HK-2 (cell line): ENCODE measurements at regions not wholly inside any gene's neighbourhood (a gene's known extent, or its start where the extent isn't known, plus 50 kb on each side); places are given as distances from the start of the nearest gene placed in this dataset.
"Not testable (repeated sequence)": the region's sequence is repeated elsewhere in the genome, so short reads cannot be mapped to it uniquely, and the experiment has no call there.

ENCODE experiments used
- DNase-seq: peaks from one replicate; pipeline ENCODE4 v3.0.0-alpha.2; 2018; ENCODE audit not compliant: unreplicated experiment

GRCh38 chr16:62404842-62405611, 368.8 kb upstream of the CDH8 start:
- no peak for DNase-seq

DNA sequence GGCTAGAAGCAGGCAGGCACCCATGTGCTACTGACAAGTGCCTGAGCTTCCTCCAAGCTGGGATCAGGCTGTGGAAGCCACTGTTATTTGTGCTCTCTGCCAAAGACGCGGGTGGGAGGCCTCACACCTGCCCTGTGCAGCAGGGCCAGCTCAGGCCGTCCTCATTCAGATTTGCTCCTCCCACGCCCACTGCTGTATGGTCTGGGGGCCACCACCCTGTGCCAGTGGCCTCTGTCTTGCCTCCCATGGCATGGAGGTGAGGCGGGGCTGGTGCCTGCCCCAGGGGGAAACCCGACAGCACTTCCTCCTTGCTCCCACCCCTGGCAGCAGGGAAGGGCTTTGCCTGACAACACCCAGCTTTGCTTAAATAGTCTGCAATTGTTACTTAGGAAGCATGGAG, 356.5 kb upstream of the CDH8 start:
- no peak for DNase-seq

DNA sequence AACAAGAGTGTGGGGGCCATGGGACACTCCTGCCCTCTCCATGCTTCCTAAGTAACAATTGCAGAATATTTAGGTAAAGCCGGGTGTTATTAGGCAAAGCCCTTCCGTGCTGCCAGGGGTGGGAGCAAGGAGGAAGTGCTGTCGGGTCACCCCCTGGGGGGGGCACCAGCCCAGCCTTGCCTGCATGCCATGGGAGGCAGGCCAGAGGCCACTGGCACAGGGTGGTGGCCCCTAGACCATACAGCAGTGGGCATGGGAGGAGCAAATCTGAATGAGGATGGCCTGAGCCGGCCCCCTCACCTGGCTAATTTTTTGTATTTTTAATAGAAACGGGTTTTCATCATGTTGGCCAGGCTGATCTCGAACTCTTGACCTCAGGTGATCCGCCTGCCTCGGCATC, 355.7 kb upstream of the CDH8 start:
- no peak for DNase-seq

DNA sequence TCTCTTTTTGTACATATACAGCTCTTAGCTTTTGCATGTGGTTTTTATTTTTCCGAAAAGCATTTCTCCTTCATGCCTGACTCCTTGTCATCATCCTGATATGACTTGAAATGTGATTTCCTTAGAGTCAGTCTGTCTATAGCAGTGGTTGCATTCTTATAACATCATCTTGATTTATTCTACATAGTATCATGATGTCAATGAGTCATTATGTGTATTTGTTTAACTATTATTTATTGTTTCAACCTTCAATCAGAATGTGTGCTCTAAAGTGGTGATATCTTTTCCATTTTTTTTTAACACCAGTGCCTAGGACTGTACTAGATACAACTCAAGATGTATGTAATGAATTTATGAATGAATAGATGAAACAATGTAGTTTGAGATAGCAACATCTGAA, 354.9 kb upstream of the CDH8 start:
- no peak for DNase-seq

GRCh38 chr16:62390214-62390613, 354.0 kb upstream of the CDH8 start:
- no peak for DNase-seq

GRCh38 chr16:62386411-62386810, 350.2 kb upstream of the CDH8 start:
- no peak for DNase-seq

- DNase-seq, result no peak
These were observed 347.7 kb upstream of the CDH8 start for GRCh38 chr16:62383941-62384340.

- no peak for DNase-seq
These were observed 334.2 kb upstream of the CDH8 start for GRCh38 chr16:62370445-62370844.

DNA sequence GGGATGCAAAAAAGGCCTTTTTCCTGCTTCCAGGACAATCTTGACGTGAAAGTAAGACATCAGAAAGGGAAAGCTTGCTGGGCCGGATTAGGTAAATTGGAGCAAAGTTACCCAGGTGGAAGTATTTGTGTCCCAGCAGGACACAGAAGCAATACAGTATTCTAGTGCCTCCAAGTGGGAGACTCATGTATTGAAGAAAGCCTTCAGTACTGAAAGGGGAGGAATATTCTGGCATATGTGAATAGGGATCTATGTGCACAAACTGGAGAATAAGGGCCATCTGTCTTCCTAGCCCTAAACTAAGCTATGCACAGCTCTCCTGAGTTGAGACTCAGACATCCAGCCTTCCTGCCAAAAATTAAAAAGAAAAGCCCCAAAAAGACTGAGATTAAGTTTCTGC, 327.3 kb upstream of the CDH8 start:
- DNase-seq, result no peak

- no peak for DNase-seq
These were observed 317.1 kb upstream of the CDH8 start for GRCh38 chr16:62353355-62353754.

DNA sequence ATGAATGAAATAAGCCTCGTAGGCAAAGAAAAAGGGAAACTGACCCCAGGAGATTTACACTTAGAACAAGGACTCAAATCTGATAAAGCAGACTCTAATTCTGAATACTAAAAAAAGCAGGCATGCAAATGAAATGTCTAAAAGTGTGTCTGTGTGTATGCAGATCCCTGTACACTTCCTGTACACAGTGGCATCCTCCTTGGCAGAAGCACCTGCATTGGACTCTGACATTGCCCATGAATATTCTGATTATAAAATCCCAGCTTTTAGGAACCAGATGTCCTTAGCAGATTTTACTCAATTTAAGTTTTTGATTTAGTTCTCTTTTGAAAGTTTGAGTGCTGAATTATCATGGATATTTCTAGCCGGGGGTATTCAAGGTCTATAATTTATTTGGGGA, 306.0 kb upstream of the CDH8 start:
- DNase-seq, result no peak

DNA sequence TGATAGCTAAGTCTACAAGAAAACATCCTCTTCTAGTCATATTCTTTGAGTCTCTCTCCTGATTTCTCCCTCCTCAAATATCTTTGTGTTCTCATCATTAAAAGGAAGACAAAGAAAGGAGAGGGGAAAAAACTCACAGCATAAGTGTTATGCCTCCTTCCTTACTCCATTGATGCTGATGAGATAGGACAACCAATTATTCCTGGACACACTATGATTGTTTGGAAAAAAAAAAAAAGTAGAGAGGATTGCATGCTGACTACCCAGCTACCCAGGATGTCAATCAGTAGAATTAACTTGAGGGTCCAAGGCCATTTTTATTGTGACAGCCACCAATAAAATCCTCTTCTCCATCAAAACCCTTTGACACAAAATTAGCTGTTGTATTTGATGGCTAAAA, 299.1 kb upstream of the CDH8 start:
- DNase-seq, result no peak

- DNase-seq, result no peak
These were observed 285.4 kb upstream of the CDH8 start for GRCh38 chr16:62321606-62322005.

DNA sequence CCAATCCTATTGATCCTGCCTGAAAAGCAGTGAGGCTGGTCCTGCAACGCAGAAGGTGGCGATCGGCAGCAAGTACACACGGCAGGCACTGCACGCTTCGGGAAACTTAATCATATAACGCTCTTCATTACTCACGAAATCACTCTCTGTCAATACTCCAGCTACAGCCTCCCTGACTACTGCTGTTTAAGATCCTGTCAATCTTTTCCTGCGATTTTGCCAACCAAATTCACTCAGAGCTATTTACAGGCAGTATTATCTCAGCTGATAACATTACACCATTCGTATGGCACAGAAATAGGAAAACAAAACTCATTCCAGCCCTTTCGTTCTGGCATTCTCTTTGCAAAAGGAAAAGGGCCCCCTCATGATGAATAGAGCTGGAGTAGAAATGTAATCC, 262.4 kb upstream of the CDH8 start:
- DNase-seq, result no peak

- DNase-seq, result no peak
These were observed 258.2 kb upstream of the CDH8 start for GRCh38 chr16:62294213-62294972.

DNA sequence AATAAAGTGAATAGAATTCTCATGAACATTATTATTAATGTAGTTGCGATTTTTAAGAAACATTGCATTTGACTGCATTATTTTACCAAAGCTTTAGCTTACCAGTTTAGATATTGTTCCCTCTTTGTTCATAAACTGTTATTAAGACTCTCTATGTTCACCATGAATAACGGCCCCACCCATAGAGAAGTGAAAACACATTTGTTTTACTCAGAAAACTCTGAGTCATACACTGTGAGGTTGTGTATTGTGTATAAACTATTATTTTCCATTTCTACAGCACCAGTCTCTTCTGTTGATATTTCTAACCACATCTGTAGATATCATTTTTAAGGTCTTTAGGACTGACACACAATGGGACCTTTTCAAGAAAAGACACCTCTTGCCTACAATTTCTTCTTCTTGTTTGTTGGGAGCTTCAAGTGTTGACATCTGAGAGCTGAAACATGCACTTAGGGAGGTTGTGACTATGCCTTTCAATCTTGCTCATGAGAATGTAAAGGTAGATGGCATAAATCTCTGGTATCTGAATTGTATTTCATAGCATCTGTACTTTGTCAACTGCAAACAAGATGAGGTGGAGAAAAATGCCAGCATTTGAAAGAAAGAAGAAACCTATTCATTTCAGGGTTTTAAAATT, 252.9 kb upstream of the CDH8 start:
- no peak for DNase-seq

DNA sequence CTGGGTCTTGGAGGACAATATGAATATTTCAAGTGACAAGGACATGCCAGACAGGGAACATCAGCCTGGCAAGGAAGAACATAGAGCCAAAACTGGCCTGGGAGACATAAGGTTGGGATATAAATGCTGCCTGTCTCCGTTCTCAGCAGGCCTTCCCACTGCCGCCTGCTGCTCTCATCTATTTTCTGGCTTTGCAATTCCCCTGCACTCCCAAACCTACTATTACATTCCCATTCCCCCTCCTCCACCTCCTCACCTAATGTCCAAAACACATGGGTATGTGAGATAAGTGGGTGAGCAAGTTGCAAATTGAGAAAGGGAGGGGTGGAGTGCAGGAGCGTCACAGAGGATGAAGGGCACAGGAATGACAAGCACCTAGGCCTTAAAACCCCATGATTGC, 244.3 kb upstream of the CDH8 start:
- no peak for DNase-seq

GRCh38 chr16:62277942-62278341, 241.7 kb upstream of the CDH8 start:
- no peak for DNase-seq

DNA sequence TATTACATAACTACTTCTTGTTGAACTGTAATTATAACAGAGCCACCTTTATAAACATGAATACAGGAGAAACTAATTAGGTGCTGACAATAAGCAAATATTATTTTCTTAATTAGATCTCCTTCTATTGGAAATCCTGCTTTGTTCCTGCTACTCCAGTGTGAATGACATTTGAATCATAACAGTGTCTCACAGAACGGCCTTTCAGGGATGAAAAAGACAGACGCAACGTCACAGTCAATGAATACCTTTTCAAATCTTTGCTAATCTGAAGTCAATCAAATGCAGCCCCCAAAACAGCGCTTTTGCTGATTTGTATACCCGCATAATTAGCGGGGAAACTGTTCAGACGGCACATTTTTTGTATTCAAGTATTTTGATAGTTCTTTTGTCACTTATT, 240.4 kb upstream of the CDH8 start:
- no peak for DNase-seq

- no peak for DNase-seq
These were observed 235.8 kb upstream of the CDH8 start for GRCh38 chr16:62272035-62272434.

DNA sequence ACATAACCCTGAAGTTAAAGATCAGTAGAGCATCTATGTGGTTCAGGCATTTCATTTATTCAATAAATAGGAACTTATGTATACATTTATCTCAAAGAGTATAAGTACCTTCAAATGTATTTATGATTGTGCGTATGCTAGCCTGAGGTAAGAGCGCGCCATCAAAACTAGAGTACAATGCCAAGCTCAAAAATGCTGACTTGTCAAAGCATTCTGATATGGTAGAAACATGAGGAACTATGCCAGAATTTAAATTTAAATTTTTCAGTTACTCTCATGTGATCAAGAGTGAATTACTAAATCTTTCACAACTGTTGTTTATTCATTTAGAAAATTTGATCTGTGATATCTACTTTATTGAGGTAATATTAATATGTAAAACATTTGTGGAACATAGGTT, 225.5 kb upstream of the CDH8 start:
- no peak for DNase-seq

DNA sequence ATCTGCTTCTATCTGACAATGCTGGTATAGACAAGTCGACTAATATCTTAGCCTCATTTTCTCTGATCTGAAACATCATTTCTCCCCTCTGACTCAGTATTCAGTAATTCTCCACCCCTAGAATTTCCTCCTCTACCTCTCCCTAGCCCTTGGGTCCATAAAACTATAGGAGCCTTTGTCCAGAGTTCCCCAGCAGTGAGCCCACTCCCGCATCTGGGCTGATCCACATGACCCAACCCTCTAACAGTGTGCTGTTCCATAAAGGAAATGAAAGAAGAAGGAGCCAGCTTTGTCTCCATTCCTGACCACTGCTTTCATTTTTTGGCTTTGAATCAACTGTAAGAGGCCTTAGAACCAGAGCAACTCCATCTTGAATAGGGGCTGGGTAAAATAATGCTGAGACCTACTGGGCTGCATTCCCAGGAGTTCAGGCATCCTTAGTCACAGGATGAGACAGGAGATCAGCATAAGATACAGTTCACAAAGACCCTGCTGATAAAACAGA, 222.7 kb upstream of the CDH8 start:
- not testable (repeated sequence) for DNase-seq

- DNase-seq, result no peak
These were observed 220.2 kb upstream of the CDH8 start for GRCh38 chr16:62256406-62256805.
